ENCODE measurements at regions not wholly inside any gene's neighbourhood (a gene's known extent, or its start where the extent isn't known, plus 50 kb on each side); places are given as distances from the start of the nearest gene placed in this dataset.
"Not testable (repeated sequence)": the region's sequence is repeated elsewhere in the genome, so short reads cannot be mapped to it uniquely, and the experiment has no call there.

- no peak for DNase-seq
Measured at GRCh38 chr5:152106571-152106970, 181.9 kb upstream of the GLRA1 start.

- DNase-seq, result no peak
Measured at GRCh38 chr5:152105085-152105484, 180.4 kb upstream of the GLRA1 start.

DNA sequence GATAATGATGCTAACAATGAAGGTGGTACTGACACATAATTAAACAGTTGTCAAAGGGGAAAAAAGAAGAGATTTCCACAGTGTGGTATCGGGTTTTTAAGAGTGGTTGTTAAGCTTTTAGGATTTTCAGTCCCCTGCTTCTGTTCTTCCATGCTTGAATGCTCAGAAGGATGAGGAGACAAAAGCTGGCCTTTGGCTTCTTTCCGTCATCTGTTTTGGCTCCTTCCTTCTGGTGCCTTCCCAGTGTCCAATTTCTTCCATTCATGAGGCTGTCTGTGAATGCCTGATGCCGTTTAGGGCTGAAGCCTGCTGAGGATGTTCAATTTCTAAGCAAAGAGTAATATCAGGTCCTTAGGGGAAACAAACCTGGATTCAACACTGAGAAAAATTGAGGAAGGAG is 179.6 kb upstream of the GLRA1 start:
- DNase-seq, result no peak

- DNase-seq, result not testable (repeated sequence)
Measured at GRCh38 chr5:152102908-152103307, 178.3 kb upstream of the GLRA1 start.

GRCh38 chr5:152102057-152102456 is 177.4 kb upstream of the GLRA1 start:
- DNase-seq, result no peak

DNA sequence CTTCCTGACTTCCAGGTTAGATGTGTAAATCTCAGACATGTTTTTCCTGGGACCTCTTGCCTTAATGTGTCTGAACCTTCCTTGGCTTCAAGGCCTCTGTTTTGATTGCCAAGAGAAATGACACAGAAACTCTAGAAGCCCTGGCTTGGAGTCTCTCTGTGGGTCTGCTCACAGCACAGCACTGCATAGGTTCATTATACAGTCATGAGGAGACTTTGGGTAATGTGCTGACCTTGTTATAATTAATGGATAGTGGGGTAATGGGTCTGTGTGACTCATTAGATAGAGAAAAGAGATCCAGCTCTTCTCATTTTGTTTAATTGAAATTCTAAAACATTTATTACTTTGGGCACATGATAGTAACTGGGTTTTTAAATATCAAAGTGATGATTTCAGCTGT is 175.8 kb upstream of the GLRA1 start:
- DNase-seq, result no peak

GRCh38 chr5:152097128-152097527 is 172.5 kb upstream of the GLRA1 start:
- no peak for DNase-seq

- DNase-seq, result no peak
Measured at GRCh38 chr5:152094716-152095115, 170.1 kb upstream of the GLRA1 start.

DNA sequence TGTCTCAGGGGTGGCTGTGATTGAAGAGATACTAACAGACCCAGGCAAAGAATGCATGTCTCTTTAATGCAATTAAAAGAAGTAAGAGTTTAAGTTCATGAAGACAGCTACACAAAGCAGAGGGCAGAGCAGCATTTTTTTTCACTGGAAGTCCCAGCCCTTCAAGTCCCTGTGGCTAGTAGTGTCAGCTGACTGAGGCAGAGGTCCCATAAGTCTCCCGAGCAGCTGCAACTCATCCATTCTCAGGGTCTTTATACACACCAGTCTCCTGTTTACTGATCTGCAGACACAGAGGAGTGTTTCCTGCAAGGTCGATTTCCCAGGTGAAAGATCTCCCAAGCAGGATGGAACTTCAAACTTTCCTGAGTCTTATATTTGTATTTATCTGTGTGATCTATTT is 169.4 kb upstream of the GLRA1 start:
- DNase-seq, result no peak

DNA sequence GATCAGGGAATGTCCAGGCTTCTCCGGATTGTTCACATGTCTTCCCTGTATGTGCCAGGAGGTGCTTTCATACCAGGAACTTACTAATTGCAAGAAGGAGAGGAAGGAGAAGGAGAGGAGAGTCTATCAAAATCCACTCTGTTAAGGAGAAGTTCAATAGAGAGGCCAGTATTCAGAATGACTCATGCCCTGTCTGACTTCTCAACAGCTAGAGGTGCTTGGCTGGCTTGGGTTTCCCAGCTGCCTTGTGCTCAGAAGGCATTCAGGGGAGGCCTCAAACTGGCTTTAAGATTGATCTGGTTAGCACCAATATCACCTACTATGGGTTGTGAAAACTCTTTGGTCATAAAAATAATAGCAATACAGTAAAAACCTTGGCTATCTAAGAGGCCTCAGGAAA is 167.9 kb upstream of the GLRA1 start:
- no peak for DNase-seq

GRCh38 chr5:152089644-152090043 is 165.0 kb upstream of the GLRA1 start:
- no peak for DNase-seq

DNA sequence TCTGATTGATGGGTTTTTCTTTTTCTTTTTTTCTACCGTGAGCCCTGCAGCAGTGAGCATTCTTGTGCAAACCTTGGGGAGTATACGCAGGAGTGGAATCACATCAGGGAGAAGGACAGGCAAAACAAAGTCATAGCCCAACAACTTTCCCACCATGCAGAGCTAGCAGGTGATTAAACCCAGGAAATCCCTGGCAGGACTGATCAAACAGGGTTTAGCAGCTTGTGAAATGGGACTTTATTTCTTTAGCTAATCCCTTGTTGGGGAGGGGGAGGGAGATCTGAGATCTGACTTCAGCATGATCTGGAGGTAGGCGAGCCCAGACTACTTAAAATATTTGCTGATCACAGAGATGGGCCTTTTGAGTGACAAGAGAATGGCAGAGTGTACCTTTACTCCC is 162.0 kb upstream of the GLRA1 start:
- no peak for DNase-seq

DNA sequence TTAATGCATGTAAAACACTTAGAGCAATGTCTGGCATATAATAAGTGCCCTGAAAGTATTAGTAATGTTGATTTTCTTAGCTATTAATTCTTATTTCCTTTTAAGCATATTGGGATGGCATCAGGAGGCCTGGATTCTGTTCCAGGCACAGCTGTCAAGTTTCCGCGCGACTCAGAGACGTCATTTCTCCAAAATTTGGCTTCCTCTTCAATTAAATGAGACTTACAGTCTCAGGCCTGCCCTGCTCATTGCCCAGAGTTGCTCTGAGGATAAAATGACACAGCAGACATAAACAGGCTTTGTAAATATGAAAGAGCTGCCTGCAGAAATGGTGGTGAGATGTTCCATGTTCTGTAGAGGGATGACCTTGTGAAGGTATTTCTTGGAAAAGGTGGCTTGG is 159.8 kb upstream of the GLRA1 start:
- no peak for DNase-seq

DNA sequence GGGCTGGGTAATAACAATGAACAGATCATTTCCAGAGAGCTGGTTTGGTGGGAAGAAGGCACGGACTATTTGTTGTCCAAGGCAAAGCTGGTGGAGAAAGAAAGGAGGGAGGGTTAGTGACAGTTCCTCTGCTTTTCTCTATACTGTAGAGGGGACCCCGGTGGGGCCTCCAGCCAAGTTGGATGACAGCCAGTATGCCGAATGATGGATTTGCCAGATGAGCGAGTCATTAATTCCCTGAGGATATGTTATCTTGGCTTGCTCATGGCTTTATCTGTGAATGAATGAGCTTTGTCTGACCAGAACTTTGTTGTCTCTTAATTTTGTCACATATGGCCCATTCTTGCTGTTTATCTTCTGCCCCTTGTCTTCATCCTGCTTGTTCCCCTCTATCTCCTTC is 158.6 kb upstream of the GLRA1 start:
- DNase-seq, result no peak

GRCh38 chr5:152072091-152072490 is 147.4 kb upstream of the GLRA1 start:
- DNase-seq, result no peak

DNA sequence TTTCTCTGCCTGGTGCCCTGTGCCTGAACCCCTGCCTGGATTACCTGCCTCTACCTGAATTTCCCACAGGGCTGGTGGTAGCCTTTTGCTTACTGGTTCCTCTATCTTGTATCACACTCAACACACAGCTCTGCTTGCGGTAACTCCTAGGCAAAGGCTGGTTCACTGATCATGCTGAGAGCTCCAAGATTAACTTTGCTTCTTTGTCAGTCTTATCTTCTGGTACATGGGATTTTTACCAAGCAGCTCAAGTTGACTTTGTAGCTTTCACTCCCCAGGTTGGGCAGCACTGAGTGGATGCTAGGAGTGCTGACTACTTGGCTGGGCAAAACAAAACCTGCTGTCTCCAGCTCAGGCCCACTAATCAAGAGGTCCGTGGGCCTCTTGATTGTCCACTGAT is 145.9 kb upstream of the GLRA1 start:
- no peak for DNase-seq

DNA sequence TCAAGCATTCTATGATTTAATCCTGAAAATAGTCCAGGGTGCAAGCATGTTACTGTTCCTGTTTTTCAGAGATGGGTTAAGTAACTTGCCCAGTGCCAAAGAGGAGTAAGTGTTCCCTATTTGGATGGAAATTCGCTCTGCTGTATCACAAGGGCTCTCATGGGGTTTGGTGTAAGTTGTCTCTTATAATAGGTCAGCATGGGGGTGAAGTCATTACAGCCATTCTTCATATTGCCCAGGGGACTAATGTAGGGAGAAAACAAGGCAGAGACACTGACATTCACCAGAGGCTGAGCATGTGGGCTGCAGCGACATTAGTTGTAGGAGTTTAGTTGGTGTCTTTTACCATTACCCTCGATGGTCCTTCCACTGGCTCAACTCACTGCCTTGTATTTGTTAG is 142.1 kb upstream of the GLRA1 start:
- DNase-seq, result no peak

- no peak for DNase-seq
Measured at GRCh38 chr5:152063004-152063403, 138.4 kb upstream of the GLRA1 start.

GRCh38 chr5:152061095-152061494 is 136.4 kb upstream of the GLRA1 start:
- DNase-seq, result no peak

DNA sequence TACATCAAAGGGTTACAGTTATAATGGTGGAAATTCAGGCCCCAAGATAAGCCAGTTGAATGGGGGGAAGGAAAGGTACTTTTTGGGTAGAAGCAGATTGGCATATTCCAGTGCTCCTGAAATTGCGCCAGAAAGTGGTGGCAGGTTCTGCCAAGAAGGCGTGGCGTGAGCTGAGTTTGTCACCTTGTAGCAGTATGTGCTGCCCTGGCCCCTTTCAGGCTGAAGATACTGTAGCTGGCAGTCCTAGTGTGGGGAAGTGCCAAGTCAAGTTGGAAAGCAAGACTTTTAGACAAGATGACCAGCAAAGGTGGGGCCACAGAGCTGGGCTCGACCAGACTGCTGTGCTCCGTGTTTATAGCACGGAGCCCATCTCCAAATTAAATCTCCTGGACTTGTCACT is 133.6 kb upstream of the GLRA1 start:
- DNase-seq, result no peak

DNA sequence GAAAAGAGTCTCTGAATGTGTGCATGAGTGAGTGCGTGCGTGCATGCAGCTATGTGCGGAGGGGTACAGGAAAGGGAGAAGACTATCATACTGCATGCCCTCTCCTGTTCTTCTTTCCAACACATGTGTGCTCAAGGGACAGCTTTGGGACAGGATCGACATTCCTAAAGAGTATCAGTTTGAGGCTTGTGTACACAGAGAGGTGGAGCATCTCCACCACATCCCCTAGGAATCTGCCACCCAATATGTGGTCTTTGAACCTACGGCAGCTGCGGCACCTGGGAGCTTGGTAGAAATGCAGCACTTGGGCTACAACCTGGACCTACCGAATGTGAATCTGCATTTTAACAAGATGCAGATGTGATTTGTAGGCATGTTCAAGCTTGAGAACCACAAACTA is 132.3 kb upstream of the GLRA1 start:
- DNase-seq, result no peak

DNA sequence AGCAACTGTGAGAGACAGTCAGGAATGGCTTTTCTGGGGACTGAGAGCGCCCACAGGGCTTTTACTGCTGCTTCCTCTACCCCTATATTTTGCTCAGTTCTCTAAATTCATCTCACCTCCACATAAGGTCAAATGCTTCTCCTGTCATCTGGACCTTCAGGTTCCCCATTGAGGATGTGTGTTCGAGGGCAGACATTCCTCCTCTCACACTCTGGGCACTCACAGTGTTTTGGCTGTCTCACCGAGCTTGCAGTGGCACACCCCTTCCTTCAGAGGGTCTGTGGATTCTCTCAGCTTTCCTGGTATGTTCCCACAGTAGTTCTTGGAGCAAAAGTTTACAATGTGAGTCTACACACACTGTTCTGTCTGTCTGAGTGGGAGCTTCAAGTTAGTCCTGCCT is 127.8 kb upstream of the GLRA1 start:
- no peak for DNase-seq

- DNase-seq, result no peak
Measured at GRCh38 chr5:152051499-152052454, 127.1 kb upstream of the GLRA1 start.

DNA sequence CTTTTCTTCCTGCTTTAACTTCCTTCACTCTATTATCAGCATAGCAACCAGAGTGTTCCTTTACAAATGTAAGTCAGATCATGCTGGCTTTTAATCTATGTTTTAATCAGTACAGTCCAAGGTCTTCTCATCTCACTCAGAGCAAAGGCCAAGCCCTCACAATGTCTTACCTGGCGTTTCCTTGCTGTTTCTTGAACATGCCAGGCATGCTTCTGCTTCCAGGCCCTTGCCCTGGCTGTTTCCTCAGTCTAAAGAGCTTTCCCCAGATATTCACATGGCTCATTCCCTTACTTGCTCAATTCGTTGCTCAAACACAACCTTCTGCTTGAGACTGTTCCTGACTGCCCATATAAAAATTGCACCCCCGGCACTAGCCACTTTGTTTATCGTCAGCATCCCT is 121.7 kb upstream of the GLRA1 start:
- no peak for DNase-seq

GRCh38 chr5:152038856-152039255 is 114.2 kb upstream of the GLRA1 start:
- DNase-seq, result not testable (repeated sequence)

Measured in NCI-H1930 (cell line).